Activated CD8-positive, alpha-beta memory T cell treated with anti-CD3 and anti-CD28 coated beads for 36 hours (primary cell): ENCODE measurements at regions not wholly inside any gene's neighbourhood (a gene's known extent, or its start where the extent isn't known, plus 50 kb on each side); places are given as distances from the start of the nearest gene placed in this dataset.
"Not testable (repeated sequence)": the region's sequence is repeated elsewhere in the genome, so short reads cannot be mapped to it uniquely, and the experiment has no call there.

ENCODE experiments used
- CTCF ChIA-PET: fragments of 350-600 bp; sonication (Branson Sonifier 250); formaldehyde crosslinking; loops from one replicate; lab custom pipeline; 2021; ENCODE audit warnings: antibody characterized with exemption; lab: Charles Lee
- POLR2A ChIA-PET: fragments of 350-600 bp; sonication (Branson Sonifier 250); formaldehyde crosslinking; loops from one replicate; lab custom pipeline; 2021; ENCODE audit warnings: antibody characterized with exemption; lab: Charles Lee

- ChIA-PET POLR2A (no interaction called here), CTCF (no interaction called here)
These were observed 127.7 kb upstream of the EDNRB start for GRCh38 chr13:78046331-78046730.

- ChIA-PET CTCF (no interaction called here), POLR2A (no interaction called here)
These were observed 127.3 kb upstream of the EDNRB start for GRCh38 chr13:78045916-78046315.

GRCh38 chr13:78041366-78041765, 122.7 kb upstream of the EDNRB start:
- POLR2A ChIA-PET, CTCF ChIA-PET: not testable (repeated sequence)

GRCh38 chr13:78040205-78040830, 121.7 kb upstream of the EDNRB start:
- ChIA-PET POLR2A (no interaction called here), CTCF (no interaction called here)

GRCh38 chr13:78036841-78037240, 118.2 kb upstream of the EDNRB start:
- CTCF ChIA-PET = no interaction called here

GRCh38 chr13:78035500-78035899, 116.9 kb upstream of the EDNRB start:
- CTCF ChIA-PET = no interaction called here
- POLR2A ChIA-PET = no interaction called here

More at GRCh38 chr13:78036841-78037240, 118.2 kb upstream of the EDNRB start:
- POLR2A ChIA-PET = no interaction called here

GRCh38 chr13:78033509-78033908, 114.9 kb upstream of the EDNRB start:
- CTCF ChIA-PET = no interaction called here
- POLR2A ChIA-PET = no interaction called here

- POLR2A ChIA-PET = no interaction called here
- CTCF ChIA-PET = no interaction called here
These were observed 113.5 kb upstream of the EDNRB start for GRCh38 chr13:78032132-78032531.

- POLR2A ChIA-PET = no interaction called here
These were observed 111.8 kb upstream of the EDNRB start for GRCh38 chr13:78030341-78030896.

GRCh38 chr13:78029901-78030300, 111.3 kb upstream of the EDNRB start:
- ChIA-PET CTCF (no interaction called here), POLR2A (no interaction called here)

More at GRCh38 chr13:78030341-78030896, 111.8 kb upstream of the EDNRB start:
- CTCF ChIA-PET = no interaction called here

- CTCF ChIA-PET = no interaction called here
These were observed 110.3 kb upstream of the EDNRB start for GRCh38 chr13:78028960-78029359.

GRCh38 chr13:78024996-78025395, 106.4 kb upstream of the EDNRB start:
- POLR2A ChIA-PET = no interaction called here

More at GRCh38 chr13:78028960-78029359, 110.3 kb upstream of the EDNRB start:
- POLR2A ChIA-PET = no interaction called here

GRCh38 chr13:78022164-78022877, 103.7 kb upstream of the EDNRB start:
- POLR2A ChIA-PET = no interaction called here
- CTCF ChIA-PET = no interaction called here

More at GRCh38 chr13:78024996-78025395, 106.4 kb upstream of the EDNRB start:
- CTCF ChIA-PET = no interaction called here

- POLR2A ChIA-PET = no interaction called here
- CTCF ChIA-PET = interaction anchor here (0.7 kb wide), 1 partner anchor 290 kb away, joined by 3 read pairs; no protein-coding TSS in a partner anchor
These were observed 102.2 kb upstream of the EDNRB start for GRCh38 chr13:78020861-78021260.

GRCh38 chr13:78015782-78016181, 97.2 kb upstream of the EDNRB start:
- POLR2A ChIA-PET = no interaction called here
- CTCF ChIA-PET = no interaction called here

GRCh38 chr13:78012046-78012445, 93.4 kb upstream of the EDNRB start:
- ChIA-PET CTCF (no interaction called here), POLR2A (no interaction called here)

- CTCF ChIA-PET = no interaction called here
These were observed 86.2 kb upstream of the EDNRB start for GRCh38 chr13:78004821-78005220.

GRCh38 chr13:77999746-78000145, 81.1 kb upstream of the EDNRB start:
- ChIA-PET POLR2A (no interaction called here), CTCF (no interaction called here)

More at GRCh38 chr13:78004821-78005220, 86.2 kb upstream of the EDNRB start:
- POLR2A ChIA-PET = no interaction called here

GRCh38 chr13:77994166-77994565, 75.5 kb upstream of the EDNRB start:
- POLR2A ChIA-PET = no interaction called here
- CTCF ChIA-PET = no interaction called here

GRCh38 chr13:77991003-77991402, 72.4 kb upstream of the EDNRB start:
- CTCF ChIA-PET = no interaction called here

GRCh38 chr13:77989281-77989680, 70.7 kb upstream of the EDNRB start:
- CTCF ChIA-PET = no interaction called here
- POLR2A ChIA-PET = no interaction called here

More at GRCh38 chr13:77991003-77991402, 72.4 kb upstream of the EDNRB start:
- POLR2A ChIA-PET = no interaction called here
